Right cardiac atrium (tissue), 5 donors: ENCODE measurements at regions not wholly inside any gene's neighbourhood (a gene's known extent, or its start where the extent isn't known, plus 50 kb on each side); places are given as distances from the start of the nearest gene placed in this dataset.

Experiments
- ATAC-seq, 2 donors: fragments of 200-7000 bp; cut with Tn5 transposase; one replicate each; pipeline versions ENCODE4 v1.8.0 to v1.9.1; 2020; ENCODE audit warnings: moderate library complexity in 2 of 2, mild to moderate bottlenecking in 1 of 2
- DNase-seq, 3 donors: peaks; one replicate each; pipeline ENCODE4 v3.0.0-alpha.2; 2020
- H3K27ac ChIP-seq: one replicate; pipeline ENCODE4 v1.5.1; 2013; ENCODE audit warnings: mild to moderate bottlenecking, low read length, control low read depth, moderate library complexity
- H3K27me3 ChIP-seq: one replicate; pipeline ENCODE4 v1.6.1; 2013; ENCODE audit not compliant: control insufficient read depth, insufficient read depth
- H3K4me1 ChIP-seq: one replicate; pipeline ENCODE4 v1.6.1; 2013; ENCODE audit warnings: low read length; ENCODE audit not compliant: control insufficient read depth, insufficient read depth
- H3K4me3 ChIP-seq: one replicate; pipeline ENCODE4 v1.5.1; 2013; ENCODE audit warnings: low read length, control low read depth
- H3K9me3 ChIP-seq: one replicate; pipeline ENCODE4 v1.6.1; 2013; ENCODE audit warnings: low read length; ENCODE audit not compliant: control insufficient read depth
- WGBS: extraction: QIAGEN DNeasy Blood & Tissue Kit; methylation state at CpG from one replicate; pipeline ENCODE4 v1.1.7; 2013; 5-methylcytosine and 5-hydroxymethylcytosine counted together
- intact Hi-C, 4 donors: fragments of 100-400 bp; cut with DNase I; formaldehyde crosslinking; loops; one replicate each; pipeline versions ENCODE4 v1.11.0 to v1.14.0; 2022 to 2023
- donor health status: healthy with polysubstance abuse.
- donor health status: DM: no; HTN: yes; CAD: no.
- donor health status: DM: no; HTN: no; CAD: no.
- donor health status: DM: no; HTN: yes; CAD: no; lungs with severe emphysema.
- donor health status: DM: yes; HTN: yes; CAD: no.

DNA sequence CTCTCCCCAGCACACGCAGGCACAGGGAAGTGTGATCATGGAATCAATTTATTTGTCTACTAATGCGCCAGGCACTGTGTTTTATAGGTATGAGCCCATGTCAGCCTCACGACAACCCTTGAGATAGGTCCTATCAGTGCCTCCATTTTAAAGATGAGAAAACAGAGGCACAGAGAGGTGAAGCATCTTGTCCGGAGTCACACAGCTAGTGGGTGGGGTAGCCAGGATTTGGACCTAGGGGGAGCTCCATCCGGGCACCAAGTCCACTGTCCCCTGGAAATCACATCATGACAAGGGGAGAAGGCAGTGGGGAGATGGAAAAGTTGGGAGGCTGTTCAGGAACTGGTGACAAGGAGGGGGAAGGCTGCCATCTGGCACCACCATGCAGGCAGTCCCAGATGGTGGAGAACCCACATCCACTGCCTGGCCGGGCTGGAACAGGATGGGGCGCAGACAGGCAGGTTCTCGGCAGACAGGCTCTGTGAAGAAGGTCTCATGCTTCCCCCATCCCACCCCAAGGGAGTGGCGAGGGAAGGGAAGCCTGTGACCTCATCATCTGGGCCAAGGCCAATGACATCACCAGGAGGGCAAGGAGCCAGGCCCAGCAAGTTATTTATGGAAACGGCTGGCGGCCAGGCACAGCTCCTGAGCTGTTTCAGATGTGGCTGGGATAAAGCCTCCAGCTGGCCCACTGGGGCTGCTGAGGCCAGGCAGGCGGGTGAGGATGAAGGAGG, 126.0 kb upstream of the SDK2 start:
- no peak overlapping the region for H3K27ac ChIP-seq
- H3K4me1 ChIP-seq: peaks cover 4% of the 10 kb centered on the region
- DNase-seq: peak; percentile 87 to 92 (median 91)
- ATAC-seq: peak; percentile 87 to 92
- no peak overlapping the region for H3K4me3 ChIP-seq
- 31% methylated on average over 12 of the region's 12 CpGs for WGBS
- no peaks in the 10 kb centered on the region for H3K27me3 ChIP-seq
- intact Hi-C loops: no loop called here
- no peaks in the 10 kb centered on the region for H3K9me3 ChIP-seq

DNA sequence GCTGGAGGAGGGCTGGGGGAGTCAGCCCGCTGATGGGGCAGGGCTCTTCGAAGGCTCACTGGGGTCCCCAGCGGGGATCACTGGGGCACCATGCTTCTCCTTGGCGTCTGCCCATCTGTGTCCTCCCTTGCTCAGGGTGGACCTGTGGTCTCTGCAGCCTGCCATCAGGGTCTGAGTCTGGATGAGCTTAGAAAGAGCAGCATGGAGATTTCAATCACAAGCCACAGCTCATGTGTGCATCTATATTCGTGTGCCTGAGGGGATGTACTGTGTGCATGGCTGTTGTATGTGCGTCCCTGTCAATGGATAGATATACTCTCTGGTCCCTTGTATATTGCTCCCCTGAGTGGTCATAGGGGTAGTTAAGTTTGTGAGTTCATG, 126.6 kb upstream of the SDK2 start:
- Histone ChIP-seq H3K27ac (no peak overlapping the region), H3K27me3 (no peaks in the 10 kb centered on the region), H3K4me1 (peaks cover 4% of the 10 kb centered on the region), H3K9me3 (no peaks in the 10 kb centered on the region), H3K4me3 (no peak overlapping the region)
- DNase-seq: no peak
- 27% methylated on average over 6 of the region's 6 CpGs for WGBS
- intact Hi-C loops: no loop called here
- no peak for ATAC-seq

DNA sequence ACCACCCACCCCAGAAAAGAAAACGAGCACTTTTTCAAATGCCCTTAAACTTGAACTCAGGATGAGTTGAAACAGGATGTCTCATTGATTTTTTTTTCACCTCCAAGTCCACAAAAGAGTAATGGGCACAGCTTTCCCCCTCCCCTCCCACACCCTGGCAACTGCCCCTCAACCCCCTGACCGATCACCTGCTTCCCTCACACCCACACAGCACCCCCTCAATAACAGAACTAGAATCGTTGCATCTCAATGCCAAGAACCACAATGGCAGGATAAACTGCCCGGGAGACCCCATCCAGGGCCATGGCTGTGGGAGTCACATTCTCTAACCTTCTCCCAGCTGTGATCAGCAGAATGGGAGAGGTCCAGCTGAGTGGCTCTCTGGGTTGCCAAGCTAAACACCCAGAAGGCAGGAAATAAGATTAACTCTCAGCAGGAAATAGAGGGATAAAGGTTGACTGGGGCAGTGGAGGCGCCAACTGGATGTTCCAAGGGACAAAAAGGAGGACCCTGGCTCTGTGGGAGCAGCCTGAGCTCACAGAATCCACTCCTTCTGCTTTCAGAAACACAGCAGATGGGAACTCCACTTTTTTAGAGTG, 128.0 kb upstream of the SDK2 start:
- Histone ChIP-seq H3K9me3 (no peaks in the 10 kb centered on the region), H3K27ac (no peak overlapping the region), H3K4me3 (no peak overlapping the region), H3K4me1 (peaks cover 4% of the 10 kb centered on the region), H3K27me3 (no peaks in the 10 kb centered on the region)
- intact Hi-C loops: no loop called here
- DNase-seq (peak in 2 of 3 donors; percentile 35 to 58), ATAC-seq (peak in 1 of 2 donors; percentile 70)
- 55% methylated on average over 5 of the region's 5 CpGs for WGBS

DNA sequence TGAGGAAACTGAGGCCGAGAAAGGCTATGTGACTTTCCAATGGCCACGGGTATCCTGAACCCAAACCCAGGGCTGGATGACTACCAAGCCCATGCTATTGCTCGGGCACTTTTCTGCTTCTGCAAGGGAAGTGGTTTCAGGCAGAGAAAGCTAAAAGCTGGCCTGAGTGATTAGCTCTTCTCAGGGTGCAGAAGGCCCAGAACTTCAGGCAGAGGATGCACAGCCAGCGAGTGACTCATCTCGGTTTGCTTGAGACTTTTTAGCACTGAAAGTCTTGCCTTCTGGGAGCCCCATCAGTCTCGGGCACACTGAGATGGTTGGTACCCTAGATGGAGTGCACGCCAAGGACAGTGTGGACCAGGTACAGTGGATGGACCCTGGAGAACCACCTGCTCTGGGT, 129.5 kb upstream of the SDK2 start:
- DNase-seq: no peak
- Histone ChIP-seq H3K4me1 (peaks cover 4% of the 10 kb centered on the region), H3K27me3 (no peaks in the 10 kb centered on the region), H3K9me3 (no peaks in the 10 kb centered on the region), H3K27ac (no peak overlapping the region), H3K4me3 (no peak overlapping the region)
- ATAC-seq: no peak
- intact Hi-C loops: no loop called here
- 76% methylated on average over 7 of the region's 7 CpGs for WGBS

DNA sequence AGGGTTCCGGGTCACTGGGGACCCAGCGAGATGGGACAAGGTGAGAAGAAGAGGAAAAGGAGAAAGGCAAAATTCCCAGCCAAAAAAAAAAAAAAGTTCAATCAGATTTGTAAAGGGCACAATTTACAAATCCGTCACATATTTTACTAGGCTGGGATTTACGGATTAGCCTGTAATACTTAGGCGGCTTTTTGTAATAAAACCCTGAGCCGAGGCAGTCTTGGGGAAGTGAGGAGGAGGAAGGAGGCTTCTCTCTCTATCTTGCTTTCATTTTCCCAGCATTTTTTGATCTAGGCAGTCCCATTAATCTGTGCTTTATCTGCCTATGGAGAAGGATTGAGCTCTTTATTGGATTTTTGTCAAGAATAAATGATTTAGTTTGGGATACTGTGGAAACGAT, 130.6 kb upstream of the SDK2 start:
- 85% methylated on average over 7 of the region's 7 CpGs for WGBS
- no peak overlapping the region for H3K4me3 ChIP-seq
- peaks cover 4% of the 10 kb centered on the region for H3K4me1 ChIP-seq
- intact Hi-C loops: no loop called here
- DNase-seq (no peak), ATAC-seq (no peak)
- H3K27ac ChIP-seq: no peak overlapping the region
- no peaks in the 10 kb centered on the region for H3K27me3 ChIP-seq
- no peaks in the 10 kb centered on the region for H3K9me3 ChIP-seq

DNA sequence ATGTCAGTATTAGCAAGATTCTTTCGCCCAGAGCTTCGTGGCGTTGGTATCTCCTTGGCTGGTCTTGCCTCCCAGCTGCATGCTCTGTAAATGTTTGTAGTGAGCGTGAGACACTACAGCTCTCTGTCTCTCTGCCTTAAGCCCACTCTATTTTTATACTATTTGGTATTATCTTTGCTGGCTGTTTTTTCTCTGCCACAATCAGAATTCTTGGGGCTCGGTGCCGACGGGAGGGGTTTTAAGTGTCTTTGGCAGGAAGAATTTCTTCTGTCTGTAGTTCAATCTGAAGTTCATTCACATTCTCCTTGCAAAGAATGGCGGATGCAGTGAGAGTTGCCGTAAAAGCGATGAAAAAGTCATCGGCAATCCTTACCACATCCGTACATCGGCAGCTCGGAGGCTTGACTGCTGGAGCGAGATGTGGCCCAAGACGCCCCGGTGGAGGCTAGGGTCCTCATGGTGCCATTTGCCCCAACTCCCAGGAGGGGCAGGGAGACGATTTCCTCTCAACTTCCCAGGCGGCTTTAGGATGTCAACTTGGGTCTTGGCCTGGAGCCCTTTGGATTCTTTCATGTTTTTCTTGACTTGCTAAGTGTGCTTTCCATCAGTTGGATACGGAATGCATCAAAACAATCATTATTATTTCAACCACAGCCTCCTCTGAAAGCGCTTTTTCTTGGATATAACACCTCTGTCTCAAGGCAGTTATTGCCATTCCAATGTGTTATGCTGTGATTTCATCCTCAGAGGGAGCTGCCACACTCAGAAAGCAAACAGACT, 132.3 kb upstream of the SDK2 start:
- Histone ChIP-seq H3K4me1 (no peaks in the 10 kb centered on the region), H3K9me3 (no peaks in the 10 kb centered on the region), H3K4me3 (no peak overlapping the region), H3K27ac (no peak overlapping the region), H3K27me3 (no peaks in the 10 kb centered on the region)
- no peak for DNase-seq
- whole genome bisulfite sequencing: 54% methylated on average over 21 of the region's 21 CpGs
- no peak for ATAC-seq
- intact Hi-C loops: no loop called here

DNA sequence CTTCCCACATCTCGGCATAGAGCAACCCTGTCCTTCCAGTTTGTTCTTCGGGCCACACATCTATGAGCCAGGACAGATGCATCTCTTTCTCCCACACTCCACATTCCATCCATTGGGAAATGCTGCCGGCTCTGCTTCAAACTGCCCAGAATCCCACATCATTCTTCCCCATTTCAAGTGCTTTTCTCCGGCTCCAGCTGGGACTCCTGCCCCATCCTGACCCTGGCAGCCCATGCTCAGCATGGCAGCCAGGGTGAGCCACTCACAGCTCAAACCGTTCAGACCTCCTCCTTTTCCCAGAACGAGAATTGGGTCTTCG, 132.8 kb upstream of the SDK2 start:
- H3K9me3 ChIP-seq: no peaks in the 10 kb centered on the region
- ATAC-seq: no peak
- no peak overlapping the region for H3K4me3 ChIP-seq
- intact Hi-C loops: no loop called here
- no peak for DNase-seq
- no peaks in the 10 kb centered on the region for H3K27me3 ChIP-seq
- 54% methylated on average over 7 of the region's 7 CpGs for WGBS
- no peak overlapping the region for H3K27ac ChIP-seq
- H3K4me1 ChIP-seq: no peaks in the 10 kb centered on the region

DNA sequence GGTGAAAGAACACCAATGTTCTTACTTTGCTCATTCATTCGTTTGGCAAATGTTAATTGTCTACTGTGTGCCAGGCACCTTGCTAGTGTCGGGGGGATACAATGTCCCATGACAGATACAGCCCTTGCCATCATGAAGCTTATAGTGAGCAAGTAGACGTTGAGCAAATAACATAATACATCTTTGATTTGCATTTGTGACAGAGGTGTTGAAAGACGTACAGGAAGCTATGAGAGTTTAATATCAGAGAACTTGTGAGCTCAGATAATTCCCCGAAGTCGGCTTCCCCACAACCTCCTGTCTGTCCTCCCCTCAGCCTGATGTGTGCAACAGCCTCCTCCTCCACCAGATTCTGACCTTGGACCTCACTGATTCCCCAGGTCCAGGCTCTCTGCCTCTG, 138.0 kb upstream of the SDK2 start:
- intact Hi-C loops: no loop called here
- WGBS: 21% methylated on average over 6 of the region's 6 CpGs
- H3K9me3 ChIP-seq: no peaks in the 10 kb centered on the region
- peaks cover 5% of the 10 kb centered on the region for H3K4me1 ChIP-seq
- H3K27ac ChIP-seq: no peak overlapping the region
- H3K27me3 ChIP-seq: no peaks in the 10 kb centered on the region
- no peak overlapping the region for H3K4me3 ChIP-seq
- ATAC-seq (no peak), DNase-seq (no peak)

DNA sequence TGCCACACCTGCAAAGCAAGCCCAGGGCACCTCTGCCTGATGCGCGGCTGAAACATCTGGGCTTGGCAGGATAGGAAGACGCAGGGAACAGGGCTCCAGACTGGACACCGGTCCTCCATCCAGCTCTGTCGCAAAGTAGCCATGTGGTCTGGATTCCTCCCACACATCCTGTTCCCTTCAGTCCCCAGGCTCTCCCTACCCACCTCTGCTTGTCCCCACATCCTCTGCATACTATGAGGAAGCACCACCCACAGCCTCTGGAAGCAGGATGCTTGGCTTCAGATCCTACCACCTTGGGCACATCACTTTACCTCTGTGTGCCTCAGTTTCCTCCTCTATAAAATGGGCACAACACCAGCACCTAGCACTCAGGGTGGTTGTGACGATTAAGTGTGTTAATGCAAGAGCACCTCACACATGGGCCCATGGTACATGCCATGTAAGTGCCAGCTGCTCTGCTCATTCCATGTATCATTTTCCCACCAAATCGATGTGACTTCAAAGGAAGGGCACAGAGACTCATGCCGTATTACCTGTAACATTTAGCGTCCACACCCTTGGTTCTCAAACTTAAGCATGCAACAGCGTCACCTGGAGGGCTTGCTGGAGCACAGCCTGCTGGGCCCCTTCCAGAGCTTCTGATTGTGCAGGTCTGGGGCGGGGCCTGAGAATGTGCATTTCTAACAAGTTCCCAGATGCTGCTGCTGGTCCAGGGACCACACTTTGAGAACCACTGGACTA, 138.6 kb upstream of the SDK2 start:
- intact Hi-C loops: no loop called here
- H3K4me3 ChIP-seq: no peak overlapping the region
- ATAC-seq (no peak), DNase-seq (no peak)
- WGBS: 59% methylated on average over 11 of the region's 11 CpGs
- H3K4me1 ChIP-seq: peaks cover 5% of the 10 kb centered on the region
- H3K27me3 ChIP-seq: no peaks in the 10 kb centered on the region
- no peak overlapping the region for H3K27ac ChIP-seq
- no peaks in the 10 kb centered on the region for H3K9me3 ChIP-seq

DNA sequence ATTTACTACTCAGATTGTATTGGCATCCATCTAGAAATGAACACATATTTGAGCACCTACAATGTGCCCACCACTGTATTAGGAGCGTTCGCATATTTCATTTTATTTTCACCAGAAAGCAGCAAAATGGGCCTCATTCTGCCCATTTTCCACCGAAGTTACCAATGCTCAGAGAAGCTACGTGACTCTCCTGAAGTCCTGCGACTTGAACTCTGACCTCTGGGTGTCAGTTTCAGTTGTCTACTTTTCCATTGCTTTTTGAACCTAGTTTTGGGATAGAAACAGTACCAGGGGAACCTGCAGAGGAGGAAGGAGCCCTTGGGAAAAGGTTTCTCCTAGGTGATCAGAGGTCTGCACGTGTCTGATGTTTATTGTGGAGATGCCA, 139.1 kb upstream of the SDK2 start:
- H3K9me3 ChIP-seq: no peaks in the 10 kb centered on the region
- intact Hi-C loops: no loop called here
- peaks cover 5% of the 10 kb centered on the region for H3K4me1 ChIP-seq
- no peak overlapping the region for H3K4me3 ChIP-seq
- 84% methylated on average over 6 of the region's 6 CpGs for WGBS
- no peaks in the 10 kb centered on the region for H3K27me3 ChIP-seq
- DNase-seq (no peak), ATAC-seq (no peak)
- H3K27ac ChIP-seq: no peak overlapping the region
